ENCODE measurements at regions not wholly inside any gene's neighbourhood (a gene's known extent, or its start where the extent isn't known, plus 50 kb on each side); places are given as distances from the start of the nearest gene placed in this dataset.

DNA sequence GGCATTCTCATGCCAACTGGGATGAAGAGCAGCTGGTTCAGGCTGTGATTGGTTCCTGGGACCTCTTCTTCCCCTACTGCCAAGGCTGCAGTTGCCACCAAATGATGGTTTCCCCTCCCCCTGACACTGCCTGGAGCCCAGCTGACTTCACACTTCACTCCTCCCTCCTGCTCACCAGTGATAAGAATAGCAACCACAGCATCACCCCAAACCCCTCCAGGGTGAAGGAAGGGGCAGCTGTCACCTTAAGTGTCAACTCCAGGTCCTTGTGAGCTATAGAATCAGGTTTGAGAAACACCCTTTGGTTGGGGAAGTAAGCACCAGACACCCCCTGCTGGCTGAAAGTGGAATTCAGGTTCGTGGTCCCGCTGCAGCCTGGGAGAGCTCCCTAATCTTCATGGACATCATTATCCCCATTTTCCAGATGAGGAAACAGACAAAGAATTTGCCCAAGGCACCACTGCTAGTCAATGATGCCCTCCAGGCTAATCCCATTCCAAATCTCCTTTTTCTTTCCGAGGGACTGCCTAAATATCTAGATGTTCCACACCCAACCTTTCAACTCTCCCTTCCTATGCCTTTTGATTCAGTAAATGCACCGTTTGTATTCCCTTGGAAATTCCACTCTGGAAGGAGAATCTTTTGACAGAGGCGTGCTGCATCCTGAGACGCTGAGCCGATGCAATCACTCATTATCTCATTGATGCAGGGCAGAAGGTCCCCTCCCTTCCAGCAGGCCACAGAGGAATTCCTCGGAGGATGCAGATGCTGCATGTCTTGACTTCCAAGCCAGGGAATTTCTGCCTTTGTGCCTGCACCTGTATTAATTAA lies 50.6 kb upstream of the UQCRFS1 start:
- peak; percentile 13 to 67 (median 44) for DNase-seq
- Histone ChIP-seq H3K4me3 (ENCODE audit: low read length) (no peak overlapping the region), H3K27ac (ENCODE audit: low read depth in 1 of 2, low read length in 2 of 2) (no peak overlapping the region), H3K36me3 (ENCODE audit: insufficient read depth, low read length) (no peaks in the 10 kb centered on the region), H3K27me3 (ENCODE audit: control insufficient read depth in 1 of 2, insufficient read depth in 2 of 2, low read length in 2 of 2) (peaks cover 0 to 3% of the 10 kb centered on the region in 2 experiments), H3K9me3 (ENCODE audit: control insufficient read depth in 1 of 2, insufficient read depth in 1 of 2, low read length in 2 of 2) (no peaks in the 10 kb centered on the region), H3K4me1 (ENCODE audit: insufficient read depth, low read length) (no peaks in the 10 kb centered on the region)
- peak; percentile 41 for ATAC-seq (ENCODE audit: poor library complexity)
- Mint-ChIP-seq H3K4me1 (ENCODE audit: low read depth) (no peaks in the 10 kb centered on the region), H3K36me3 (ENCODE audit: low read depth) (no peaks in the 10 kb centered on the region), H3K9me3 (no peaks in the 10 kb centered on the region), H3K27me3 (peaks cover 36% of the 10 kb centered on the region), H3K27ac (no peak overlapping the region), H3K4me3 (no peak overlapping the region)
- ChIA-PET CTCF (interaction anchor here (1.0 to 1.8 kb wide), 4 partner anchors 10 to 1298 kb away, joined by 3 to 5 read pairs (median 4); no protein-coding TSS in a partner anchor), POLR2A (no interaction called here)
- TF ChIP-seq, protein P1, sequence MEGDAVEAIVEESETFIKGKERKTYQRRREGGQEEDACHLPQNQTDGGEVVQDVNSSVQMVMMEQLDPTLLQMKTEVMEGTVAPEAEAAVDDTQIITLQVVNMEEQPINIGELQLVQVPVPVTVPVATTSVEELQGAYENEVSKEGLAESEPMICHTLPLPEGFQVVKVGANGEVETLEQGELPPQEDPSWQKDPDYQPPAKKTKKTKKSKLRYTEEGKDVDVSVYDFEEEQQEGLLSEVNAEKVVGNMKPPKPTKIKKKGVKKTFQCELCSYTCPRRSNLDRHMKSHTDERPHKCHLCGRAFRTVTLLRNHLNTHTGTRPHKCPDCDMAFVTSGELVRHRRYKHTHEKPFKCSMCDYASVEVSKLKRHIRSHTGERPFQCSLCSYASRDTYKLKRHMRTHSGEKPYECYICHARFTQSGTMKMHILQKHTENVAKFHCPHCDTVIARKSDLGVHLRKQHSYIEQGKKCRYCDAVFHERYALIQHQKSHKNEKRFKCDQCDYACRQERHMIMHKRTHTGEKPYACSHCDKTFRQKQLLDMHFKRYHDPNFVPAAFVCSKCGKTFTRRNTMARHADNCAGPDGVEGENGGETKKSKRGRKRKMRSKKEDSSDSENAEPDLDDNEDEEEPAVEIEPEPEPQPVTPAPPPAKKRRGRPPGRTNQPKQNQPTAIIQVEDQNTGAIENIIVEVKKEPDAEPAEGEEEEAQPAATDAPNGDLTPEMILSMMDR (IDR thresholded peaks at IDR 0.05): peak; percentile 79
- intact Hi-C loops (cut with DNase I, micrococcal nuclease): loop anchor here (2.0 to 5.0 kb wide), 3 partner anchors 526 to 796 kb away; no protein-coding TSS in a partner anchor

DNA sequence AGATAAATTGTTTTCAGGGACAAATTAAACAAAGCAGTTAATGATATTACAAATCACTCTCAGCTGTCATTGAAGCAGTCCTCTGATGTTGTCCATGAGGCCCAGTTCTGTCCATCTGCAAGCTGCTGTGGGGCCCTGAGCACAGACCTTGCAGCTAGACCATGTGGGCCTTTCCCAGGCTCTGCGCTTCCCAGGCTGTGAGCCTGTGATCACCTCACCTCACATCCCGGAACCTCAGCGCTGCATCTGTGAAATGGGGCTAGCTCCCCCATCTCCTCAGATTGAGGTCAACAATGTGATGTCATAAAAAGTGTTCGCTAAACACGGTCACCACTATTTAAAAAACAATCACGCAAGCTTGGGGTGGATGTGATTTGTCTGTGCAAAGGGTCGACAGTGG lies 51.9 kb upstream of the UQCRFS1 start:
- TF ChIP-seq, protein P1 (IDR thresholded peaks at IDR 0.05): no peak
- H3K27ac Mint-ChIP-seq: no peak overlapping the region
- Histone ChIP-seq H3K9me3 (ENCODE audit: control insufficient read depth in 1 of 2, insufficient read depth in 1 of 2, low read length in 2 of 2) (no peaks in the 10 kb centered on the region), H3K27me3 (ENCODE audit: control insufficient read depth in 1 of 2, insufficient read depth in 2 of 2, low read length in 2 of 2) (peaks cover 0 to 3% of the 10 kb centered on the region in 2 experiments), H3K27ac (ENCODE audit: low read depth in 1 of 2, low read length in 2 of 2) (no peak overlapping the region), H3K36me3 (ENCODE audit: insufficient read depth, low read length) (no peaks in the 10 kb centered on the region), H3K4me1 (ENCODE audit: insufficient read depth, low read length) (no peaks in the 10 kb centered on the region), H3K4me3 (ENCODE audit: low read length) (no peak overlapping the region)
- peaks cover 41% of the 10 kb centered on the region for H3K27me3 Mint-ChIP-seq
- no peak for DNase-seq
- no peaks in the 10 kb centered on the region for H3K9me3 Mint-ChIP-seq
- H3K4me1 Mint-ChIP-seq (ENCODE audit: low read depth): no peaks in the 10 kb centered on the region
- intact Hi-C loops (cut with DNase I, micrococcal nuclease): loop anchor here (5.0 kb wide), 2 partner anchors 528 to 798 kb away; no protein-coding TSS in a partner anchor
- no peak overlapping the region for H3K4me3 Mint-ChIP-seq
- POLR2A ChIA-PET: no interaction called here
- ATAC-seq (ENCODE audit: poor library complexity): no peak
- no peaks in the 10 kb centered on the region for H3K36me3 Mint-ChIP-seq (ENCODE audit: low read depth)
- CTCF ChIA-PET: no interaction called here

DNA sequence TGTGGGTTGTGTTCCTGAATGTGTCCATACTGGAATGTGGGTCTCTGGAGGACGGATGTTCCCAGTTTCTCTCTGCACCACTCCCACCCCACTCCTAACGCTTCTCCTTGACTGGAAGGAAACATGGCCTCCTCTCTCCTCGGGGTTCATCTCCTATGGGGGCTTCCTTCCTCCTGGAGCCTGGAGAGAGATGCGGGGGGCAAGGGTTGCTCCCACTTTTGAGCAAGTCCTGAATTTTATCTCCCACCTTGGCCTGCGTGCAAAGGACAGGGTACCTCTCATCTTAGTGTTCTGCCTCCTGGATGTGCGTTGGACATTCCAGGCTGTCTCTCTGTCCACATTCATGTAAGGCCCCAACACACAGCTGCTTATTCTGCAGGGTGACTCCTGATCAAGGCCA lies 52.5 kb upstream of the UQCRFS1 start:
- TF ChIP-seq, protein P1 (IDR thresholded peaks at IDR 0.05): no peak
- no peaks in the 10 kb centered on the region for H3K9me3 Mint-ChIP-seq
- H3K4me1 Mint-ChIP-seq (ENCODE audit: low read depth): no peaks in the 10 kb centered on the region
- H3K27me3 Mint-ChIP-seq: peaks cover 47% of the 10 kb centered on the region
- DNase-seq (no peak), ATAC-seq (ENCODE audit: poor library complexity) (no peak)
- H3K27ac Mint-ChIP-seq: no peak overlapping the region
- no peak overlapping the region for H3K4me3 ChIP-seq (ENCODE audit: low read length)
- no peaks in the 10 kb centered on the region for H3K36me3 ChIP-seq (ENCODE audit: insufficient read depth, low read length)
- CTCF ChIA-PET: no interaction called here
- no peak overlapping the region for H3K27ac ChIP-seq (ENCODE audit: low read depth in 1 of 2, low read length in 2 of 2)
- no peaks in the 10 kb centered on the region for H3K4me1 ChIP-seq (ENCODE audit: insufficient read depth, low read length)
- H3K4me3 Mint-ChIP-seq: no peak overlapping the region
- intact Hi-C loops (cut with DNase I, micrococcal nuclease): no loop called here
- H3K36me3 Mint-ChIP-seq (ENCODE audit: low read depth): no peaks in the 10 kb centered on the region
- H3K9me3 ChIP-seq (ENCODE audit: control insufficient read depth in 1 of 2, insufficient read depth in 1 of 2, low read length in 2 of 2): no peaks in the 10 kb centered on the region
- POLR2A ChIA-PET: no interaction called here
- H3K27me3 ChIP-seq (ENCODE audit: control insufficient read depth in 1 of 2, insufficient read depth in 2 of 2, low read length in 2 of 2): peaks cover 0 to 3% of the 10 kb centered on the region in 2 experiments
